Choroid plexus epithelial cell (primary cell): ENCODE measurements at regions not wholly inside any gene's neighbourhood (a gene's known extent, or its start where the extent isn't known, plus 50 kb on each side); places are given as distances from the start of the nearest gene placed in this dataset.

Source experiments
- DNase-seq: peaks from one replicate; pipeline ENCODE4 v3.0.0-alpha.2; 2010; ENCODE audit warnings: low read depth
- H3K4me3 ChIP-seq: 2 replicates; pipeline ENCODE4 v1.5.1; 2011; ENCODE audit warnings: low read depth, mild to moderate bottlenecking, control low read depth, low read length, moderate library complexity
- TF ChIP-seq, protein P1 (sequence below): conservative IDR thresholded peaks from 2 replicates; pipeline ENCODE4 v1.5.1; 2011; ENCODE audit warnings: low read depth, mild to moderate bottlenecking, control low read depth, inconsistent platforms, low read length, moderate library complexity

DNA sequence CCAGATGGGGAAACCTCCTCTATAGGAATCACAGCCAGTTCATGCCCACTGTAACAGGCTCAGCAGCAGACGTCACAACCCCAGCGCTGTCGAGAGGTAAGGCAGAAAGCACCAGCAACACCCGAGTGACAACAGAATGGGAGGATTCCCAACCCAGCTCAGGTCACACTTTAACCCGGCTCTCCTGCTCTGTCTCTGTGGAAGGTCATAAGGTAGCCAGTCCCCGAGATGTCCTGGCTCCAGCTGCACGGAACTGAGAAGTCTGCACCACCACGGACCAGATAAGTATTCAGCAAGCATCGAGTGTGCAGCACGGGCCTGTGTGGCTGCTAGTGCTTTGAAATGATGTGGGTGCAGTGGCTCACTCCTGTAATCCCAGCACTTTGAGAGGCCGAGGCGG is 236.7 kb upstream of the TCERG1L start:
- DNase-seq: no peak
- H3K4me3 ChIP-seq: no peak overlapping the region
- TF ChIP-seq, protein P1, sequence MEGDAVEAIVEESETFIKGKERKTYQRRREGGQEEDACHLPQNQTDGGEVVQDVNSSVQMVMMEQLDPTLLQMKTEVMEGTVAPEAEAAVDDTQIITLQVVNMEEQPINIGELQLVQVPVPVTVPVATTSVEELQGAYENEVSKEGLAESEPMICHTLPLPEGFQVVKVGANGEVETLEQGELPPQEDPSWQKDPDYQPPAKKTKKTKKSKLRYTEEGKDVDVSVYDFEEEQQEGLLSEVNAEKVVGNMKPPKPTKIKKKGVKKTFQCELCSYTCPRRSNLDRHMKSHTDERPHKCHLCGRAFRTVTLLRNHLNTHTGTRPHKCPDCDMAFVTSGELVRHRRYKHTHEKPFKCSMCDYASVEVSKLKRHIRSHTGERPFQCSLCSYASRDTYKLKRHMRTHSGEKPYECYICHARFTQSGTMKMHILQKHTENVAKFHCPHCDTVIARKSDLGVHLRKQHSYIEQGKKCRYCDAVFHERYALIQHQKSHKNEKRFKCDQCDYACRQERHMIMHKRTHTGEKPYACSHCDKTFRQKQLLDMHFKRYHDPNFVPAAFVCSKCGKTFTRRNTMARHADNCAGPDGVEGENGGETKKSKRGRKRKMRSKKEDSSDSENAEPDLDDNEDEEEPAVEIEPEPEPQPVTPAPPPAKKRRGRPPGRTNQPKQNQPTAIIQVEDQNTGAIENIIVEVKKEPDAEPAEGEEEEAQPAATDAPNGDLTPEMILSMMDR: no peak

DNA sequence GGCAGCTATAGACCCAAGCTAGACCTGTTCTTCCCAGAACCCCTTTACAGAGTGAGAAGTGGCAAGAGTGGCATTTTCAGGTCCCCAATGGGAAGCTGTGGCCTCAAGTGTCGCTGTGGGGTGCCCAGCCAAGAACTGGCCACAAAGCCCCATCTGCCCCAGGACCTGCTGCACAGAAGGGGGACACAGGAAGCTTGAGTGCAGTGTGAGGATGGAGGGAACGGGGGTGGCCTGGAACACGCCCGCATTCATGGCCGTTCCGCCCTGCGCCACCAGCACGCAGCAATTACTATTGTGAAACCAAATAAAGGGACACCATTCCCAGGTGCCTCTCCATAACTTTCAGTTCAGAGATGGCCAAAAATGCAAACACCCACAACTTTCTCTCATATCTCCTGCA is 237.6 kb upstream of the TCERG1L start:
- TF ChIP-seq, protein P1: no peak
- H3K4me3 ChIP-seq: no peak overlapping the region
- DNase-seq: no peak

DNA sequence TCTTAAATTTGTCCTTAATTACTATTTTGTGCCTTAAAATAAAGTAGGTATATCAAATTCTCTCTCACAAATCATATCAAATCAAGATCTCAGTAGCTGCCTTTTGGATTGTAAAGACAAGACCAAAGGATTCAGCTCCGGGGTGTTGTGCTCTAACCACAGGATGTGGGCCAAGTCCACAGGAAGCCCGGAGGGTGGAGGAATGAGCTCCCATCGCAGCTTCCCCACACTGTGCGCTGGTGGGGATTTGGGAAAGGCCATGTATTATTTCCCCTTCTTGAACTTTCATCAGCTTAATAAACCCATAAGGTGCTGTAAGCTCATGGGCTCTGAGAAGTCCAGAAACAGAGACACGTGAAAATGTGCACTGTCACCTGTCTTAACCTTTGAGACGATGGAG is 241.6 kb upstream of the TCERG1L start:
- H3K4me3 ChIP-seq: no peak overlapping the region
- TF ChIP-seq, protein P1: no peak
- no peak for DNase-seq

DNA sequence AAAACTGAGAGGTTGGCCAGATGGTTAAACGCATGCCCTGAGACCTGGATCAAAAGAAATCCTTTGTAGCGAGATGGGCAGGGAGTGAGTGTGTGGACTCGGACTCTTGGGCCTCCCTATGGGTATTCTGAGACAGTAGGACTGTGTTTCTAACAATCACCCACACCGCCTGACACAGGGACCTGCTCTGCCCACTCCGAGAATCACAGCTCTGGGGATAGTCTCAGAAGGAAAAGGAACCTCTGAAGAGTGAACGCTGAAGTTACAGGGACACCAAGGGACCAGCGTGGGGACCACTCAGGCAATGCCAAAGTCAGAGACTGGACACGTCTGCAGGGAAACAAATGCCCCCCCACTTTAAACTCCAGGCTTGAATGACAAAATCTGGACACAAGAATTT is 242.1 kb upstream of the TCERG1L start:
- H3K4me3 ChIP-seq: no peak overlapping the region
- TF ChIP-seq, protein P1: no peak
- DNase-seq: no peak

DNA sequence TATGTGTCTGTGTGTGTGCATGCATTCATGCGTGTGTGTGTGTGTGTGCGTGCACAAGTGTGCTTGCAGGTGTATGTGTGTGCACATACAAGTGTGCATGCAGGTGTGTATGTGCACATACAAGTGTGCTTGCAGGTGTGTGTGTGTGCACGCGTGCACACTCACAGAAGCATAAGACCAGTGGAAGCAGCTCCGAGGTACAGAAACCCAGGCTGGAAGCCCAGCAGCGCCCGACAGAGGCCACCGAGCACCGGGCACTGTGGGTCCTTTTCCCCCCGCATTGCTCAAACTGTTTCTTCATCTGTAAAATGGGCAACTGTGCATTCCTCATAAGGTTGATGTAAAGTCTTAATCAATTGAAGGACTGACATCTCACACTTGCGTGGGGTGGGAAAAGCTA is 243.3 kb upstream of the TCERG1L start:
- TF ChIP-seq, protein P1: no peak
- DNase-seq: no peak
- H3K4me3 ChIP-seq: no peak overlapping the region

DNA sequence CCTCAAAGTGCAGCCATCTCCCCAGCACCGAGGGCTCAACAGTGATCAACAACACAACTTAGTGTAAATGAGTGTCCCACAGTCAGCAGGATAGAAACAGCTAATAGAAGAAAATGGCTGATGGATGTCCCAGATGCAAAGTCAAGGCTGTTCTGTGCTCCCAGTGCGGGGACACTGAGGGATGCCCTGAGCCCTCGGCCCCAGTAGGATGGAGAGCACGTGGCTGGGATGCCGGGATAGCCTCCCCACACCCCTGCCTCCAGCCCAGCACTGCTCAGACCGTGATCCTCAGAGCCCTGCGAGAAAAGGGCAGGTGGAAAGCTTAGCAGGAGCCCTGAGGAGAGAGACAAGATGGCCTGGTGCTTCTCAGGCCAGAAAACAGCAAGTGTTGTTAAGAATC is 243.9 kb upstream of the TCERG1L start:
- TF ChIP-seq, protein P1: no peak
- H3K4me3 ChIP-seq: no peak overlapping the region
- DNase-seq: no peak

DNA sequence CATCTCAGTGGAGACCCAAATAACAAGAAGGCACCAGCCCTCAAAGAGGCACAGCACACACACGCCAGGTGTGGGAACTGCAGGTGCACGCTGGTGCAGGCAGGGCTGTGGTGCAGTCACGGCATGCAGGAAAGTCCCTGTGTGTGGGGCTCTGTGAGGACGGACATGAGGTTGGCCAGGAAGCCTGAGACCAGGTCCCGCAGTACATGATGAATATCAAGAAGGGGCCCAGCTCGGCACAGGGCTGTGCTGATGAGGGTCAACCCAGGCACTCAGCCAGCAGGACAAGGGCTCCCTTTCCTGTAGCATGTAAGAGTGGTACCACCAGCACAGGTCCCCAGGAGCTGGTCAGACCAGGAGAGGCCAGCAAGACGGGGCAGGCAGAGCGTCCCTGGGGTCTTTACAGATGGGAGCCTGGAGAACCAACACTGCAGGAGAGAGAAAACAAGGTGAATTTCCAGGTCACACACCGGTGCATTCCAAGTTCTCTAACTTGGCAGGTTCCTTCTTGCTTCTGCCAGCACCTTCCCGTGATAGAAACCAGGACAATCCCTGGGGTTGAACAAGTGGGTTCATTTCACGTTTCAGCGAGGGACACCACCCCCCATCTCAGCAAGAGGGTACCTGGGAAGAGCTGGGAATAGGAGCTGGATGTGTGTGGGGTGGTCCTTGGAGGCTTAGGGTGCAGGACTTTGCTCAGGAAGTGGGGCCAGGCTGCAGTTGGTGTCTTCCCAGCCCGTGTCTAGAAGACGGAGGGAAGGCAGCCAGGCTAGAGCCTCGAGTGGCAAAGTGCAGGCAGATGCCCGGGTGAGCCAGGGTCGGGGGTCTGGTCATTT is 244.8 kb upstream of the TCERG1L start:
- no peak for DNase-seq
- TF ChIP-seq, protein P1: no peak
- no peak overlapping the region for H3K4me3 ChIP-seq
